ENCODE measurements at regions not wholly inside any gene's neighbourhood (a gene's known extent, or its start where the extent isn't known, plus 50 kb on each side); places are given as distances from the start of the nearest gene placed in this dataset.

DNA sequence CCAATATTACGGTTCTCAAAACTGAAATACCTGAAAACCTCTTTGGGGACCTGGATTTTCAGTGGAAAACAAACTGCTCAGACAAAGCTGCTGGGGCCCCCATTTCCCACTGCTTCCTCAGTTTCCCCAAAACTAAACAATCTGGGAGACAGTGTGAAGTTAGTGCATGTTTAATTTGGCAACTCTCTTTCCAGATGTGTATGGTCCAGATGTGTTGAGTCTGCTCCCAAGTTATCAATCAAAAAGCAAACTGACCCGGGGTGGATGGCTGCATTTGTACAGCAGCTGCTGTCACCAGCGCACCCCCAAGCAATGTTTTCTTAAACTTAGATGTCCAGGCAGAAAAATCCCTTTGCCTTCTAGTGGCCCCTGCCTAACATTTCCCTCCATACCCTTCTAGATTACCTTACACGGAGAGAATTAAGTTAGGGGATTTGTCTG is 136.9 kb downstream of the COPS8 start:
- H3K4me3 ChIP-seq (ENCODE audit: low read depth, low read length), result no peak overlapping the region

GRCh38 chr2:237223201-237223861 is 137.6 kb downstream of the COPS8 start:
- TF ChIP-seq, protein P1, sequence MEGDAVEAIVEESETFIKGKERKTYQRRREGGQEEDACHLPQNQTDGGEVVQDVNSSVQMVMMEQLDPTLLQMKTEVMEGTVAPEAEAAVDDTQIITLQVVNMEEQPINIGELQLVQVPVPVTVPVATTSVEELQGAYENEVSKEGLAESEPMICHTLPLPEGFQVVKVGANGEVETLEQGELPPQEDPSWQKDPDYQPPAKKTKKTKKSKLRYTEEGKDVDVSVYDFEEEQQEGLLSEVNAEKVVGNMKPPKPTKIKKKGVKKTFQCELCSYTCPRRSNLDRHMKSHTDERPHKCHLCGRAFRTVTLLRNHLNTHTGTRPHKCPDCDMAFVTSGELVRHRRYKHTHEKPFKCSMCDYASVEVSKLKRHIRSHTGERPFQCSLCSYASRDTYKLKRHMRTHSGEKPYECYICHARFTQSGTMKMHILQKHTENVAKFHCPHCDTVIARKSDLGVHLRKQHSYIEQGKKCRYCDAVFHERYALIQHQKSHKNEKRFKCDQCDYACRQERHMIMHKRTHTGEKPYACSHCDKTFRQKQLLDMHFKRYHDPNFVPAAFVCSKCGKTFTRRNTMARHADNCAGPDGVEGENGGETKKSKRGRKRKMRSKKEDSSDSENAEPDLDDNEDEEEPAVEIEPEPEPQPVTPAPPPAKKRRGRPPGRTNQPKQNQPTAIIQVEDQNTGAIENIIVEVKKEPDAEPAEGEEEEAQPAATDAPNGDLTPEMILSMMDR (IDR thresholded peaks at IDR 0.05; ENCODE audit: borderline replicate concordance, insufficient read depth, low read depth, low read length), result no peak
- H3K4me3 ChIP-seq (ENCODE audit: low read depth, low read length), result no peak overlapping the region

More for the DNA sequence above, 136.9 kb downstream of the COPS8 start:
- TF ChIP-seq, protein P1 (IDR thresholded peaks at IDR 0.05; ENCODE audit: borderline replicate concordance, insufficient read depth, low read depth, low read length), result no peak

GRCh38 chr2:237227190-237227589 is 141.5 kb downstream of the COPS8 start:
- TF ChIP-seq, protein P1 (IDR thresholded peaks at IDR 0.05; ENCODE audit: borderline replicate concordance, insufficient read depth, low read depth, low read length), result no peak
- no peak overlapping the region for H3K4me3 ChIP-seq (ENCODE audit: low read depth, low read length)

DNA sequence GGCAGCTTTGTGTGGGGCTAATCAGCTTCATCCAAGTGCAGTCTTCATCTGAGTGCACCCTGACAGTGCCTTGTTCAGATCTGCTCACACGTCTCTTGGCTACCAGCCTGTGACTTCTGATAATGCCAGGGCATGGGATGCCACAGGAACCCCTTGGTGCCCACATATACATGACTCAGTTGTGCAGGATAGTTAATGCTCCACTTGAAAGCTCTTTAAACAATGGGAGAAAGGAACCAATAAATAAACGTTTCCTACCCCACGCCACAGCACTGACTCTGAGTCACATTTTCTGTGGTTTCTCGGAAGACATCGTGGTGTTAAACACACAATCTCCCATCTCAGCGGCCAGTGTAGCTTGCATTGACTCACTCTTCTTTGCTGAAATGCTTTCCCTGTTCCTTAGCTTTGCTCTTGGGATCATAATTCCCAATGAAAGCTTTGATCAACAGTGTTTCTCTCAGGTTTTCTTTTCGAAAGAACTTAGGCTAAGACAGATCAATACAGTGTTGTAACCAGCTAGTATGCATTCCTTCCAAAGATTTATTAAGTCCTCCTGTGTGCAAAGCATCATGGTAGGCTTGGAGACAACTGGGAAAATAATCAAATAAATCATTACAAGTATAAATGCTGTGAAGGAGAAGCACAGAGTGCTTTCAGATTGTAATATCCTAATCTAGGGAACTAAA is 142.0 kb downstream of the COPS8 start:
- TF ChIP-seq, protein P1 (IDR thresholded peaks at IDR 0.05; ENCODE audit: borderline replicate concordance, insufficient read depth, low read depth, low read length), result no peak
- H3K4me3 ChIP-seq (ENCODE audit: low read depth, low read length), result no peak overlapping the region

GRCh38 chr2:237228281-237228625 is 142.6 kb downstream of the COPS8 start:
- TF ChIP-seq, protein P1 (IDR thresholded peaks at IDR 0.05; ENCODE audit: borderline replicate concordance, insufficient read depth, low read depth, low read length), result no peak

DNA sequence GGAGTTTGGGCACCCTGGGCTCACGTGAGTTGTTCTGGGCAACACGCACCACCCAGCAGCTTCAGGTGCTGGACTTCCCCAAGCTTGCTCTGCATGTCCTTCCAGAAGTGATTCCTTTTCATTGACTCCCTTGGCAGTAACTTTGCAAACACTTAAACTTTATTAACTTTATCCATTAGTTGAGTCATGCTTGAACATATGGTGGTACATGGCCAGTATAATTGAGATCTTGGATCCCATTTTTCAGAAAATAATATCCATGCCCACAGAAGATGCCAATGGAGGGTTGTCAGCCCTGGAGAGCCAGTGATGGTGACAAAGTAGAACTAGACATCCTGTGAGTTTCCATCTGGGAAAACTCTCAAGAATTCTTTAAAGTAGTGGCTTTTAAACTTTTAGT is 144.2 kb downstream of the COPS8 start:
- TF ChIP-seq, protein P1 (IDR thresholded peaks at IDR 0.05; ENCODE audit: borderline replicate concordance, insufficient read depth, low read depth, low read length), result no peak
- H3K4me3 ChIP-seq (ENCODE audit: low read depth, low read length), result no peak overlapping the region

More at GRCh38 chr2:237228281-237228625, 142.6 kb downstream of the COPS8 start:
- H3K4me3 ChIP-seq (ENCODE audit: low read depth, low read length), result no peak overlapping the region

- TF ChIP-seq, protein P1 (IDR thresholded peaks at IDR 0.05; ENCODE audit: borderline replicate concordance, insufficient read depth, low read depth, low read length), result no peak
Measured at GRCh38 chr2:237230355-237230754, 144.7 kb downstream of the COPS8 start.

More at GRCh38 chr2:237230355-237230754, 144.7 kb downstream of the COPS8 start:
- H3K4me3 ChIP-seq (ENCODE audit: low read depth, low read length), result no peak overlapping the region

Measured in GM12875 (cell line).